HEK293 (cell line): ENCODE measurements at regions not wholly inside any gene's neighbourhood (a gene's known extent, or its start where the extent isn't known, plus 50 kb on each side); places are given as distances from the start of the nearest gene placed in this dataset.

Experiments
- ATF2 ChIP-seq: fragments of 450-650 bp; formaldehyde crosslinking; IDR thresholded peaks from 2 replicates; pipeline ENCODE4 v1.5.1; 2016; ENCODE audit warnings: missing biosample characterization, missing genetic modification characterization, low read depth
- CTCF ChIP-seq: fragments of 450-650 bp; formaldehyde crosslinking; IDR thresholded peaks from 2 replicates; pipeline ENCODE4 v1.5.1; 2016; ENCODE audit warnings: missing biosample characterization, missing genetic modification characterization
- FEZF1 ChIP-seq: fragments of 450-650 bp; formaldehyde crosslinking; IDR thresholded peaks from 2 replicates; pipeline ENCODE4 v1.5.1; 2016; ENCODE audit warnings: missing biosample characterization, missing genetic modification characterization
- GLI4 ChIP-seq: fragments of 450-650 bp; formaldehyde crosslinking; IDR thresholded peaks from 2 replicates; pipeline ENCODE4 v1.5.1; 2016; ENCODE audit warnings: missing biosample characterization, missing genetic modification characterization
- GLIS2 ChIP-seq: fragments of 450-650 bp; formaldehyde crosslinking; IDR thresholded peaks from 2 replicates; pipeline ENCODE4 v1.5.1; 2016; ENCODE audit warnings: missing biosample characterization, missing genetic modification characterization
- IKZF3 ChIP-seq: fragments of 450-650 bp; IDR thresholded peaks from 2 replicates; pipeline ENCODE4 v1.5.0; 2018; ENCODE audit warnings: missing biosample characterization, mild to moderate bottlenecking, missing genetic modification characterization, moderate library complexity
- KLF7 ChIP-seq: fragments of 450-650 bp; formaldehyde crosslinking; IDR thresholded peaks from 2 replicates; pipeline ENCODE4 v1.5.1; 2016; ENCODE audit warnings: missing biosample characterization, missing genetic modification characterization, borderline replicate concordance
- MZF1 ChIP-seq: fragments of 450-650 bp; formaldehyde crosslinking; IDR thresholded peaks from 2 replicates; pipeline ENCODE4 v1.5.1; 2017; ENCODE audit warnings: missing biosample characterization, missing genetic modification characterization, borderline replicate concordance
- PRDM2 ChIP-seq: fragments of 450-650 bp; formaldehyde crosslinking; IDR thresholded peaks from 2 replicates; pipeline ENCODE4 v1.5.1; 2016; ENCODE audit warnings: missing biosample characterization, missing genetic modification characterization, borderline replicate concordance
- ZBTB20 ChIP-seq: fragments of 450-650 bp; formaldehyde crosslinking; IDR thresholded peaks from 2 replicates; pipeline ENCODE4 v1.5.1; 2016; ENCODE audit warnings: missing biosample characterization, missing genetic modification characterization
- ZNF184 ChIP-seq: fragments of 450-650 bp; IDR thresholded peaks from 2 replicates; pipeline ENCODE4 v1.5.1; 2018; ENCODE audit warnings: missing biosample characterization, mild to moderate bottlenecking, missing genetic modification characterization
- ZNF350 ChIP-seq: fragments of 450-650 bp; formaldehyde crosslinking; IDR thresholded peaks from 2 replicates; pipeline ENCODE4 v1.5.0; 2017; ENCODE audit warnings: missing biosample characterization, mild to moderate bottlenecking, missing genetic modification characterization
- ZNF354C ChIP-seq: fragments of 450-650 bp; formaldehyde crosslinking; IDR thresholded peaks from 2 replicates; pipeline ENCODE4 v1.5.1; 2016; ENCODE audit warnings: missing biosample characterization, missing genetic modification characterization, low read depth, borderline replicate concordance
- ZNF366 ChIP-seq: fragments of 450-650 bp; formaldehyde crosslinking; conservative IDR thresholded peaks from 2 replicates; pipeline ENCODE4 v1.5.1; 2016; ENCODE audit warnings: missing biosample characterization, missing genetic modification characterization
- ZNF391 ChIP-seq: fragments of 450-650 bp; formaldehyde crosslinking; IDR thresholded peaks from 2 replicates; pipeline ENCODE4 v1.5.1; 2016; ENCODE audit warnings: low read depth, missing biosample characterization, missing genetic modification characterization, borderline replicate concordance
- ZNF48 ChIP-seq: fragments of 450-650 bp; formaldehyde crosslinking; IDR thresholded peaks from 2 replicates; pipeline ENCODE4 v1.5.1; 2016; ENCODE audit warnings: missing biosample characterization, missing genetic modification characterization
- ZNF600 ChIP-seq: fragments of 450-650 bp; formaldehyde crosslinking; IDR thresholded peaks from 2 replicates; pipeline ENCODE4 v1.5.1; 2016; ENCODE audit warnings: missing biosample characterization, missing genetic modification characterization
- ZNF677 ChIP-seq: fragments of 450-650 bp; IDR thresholded peaks from 2 replicates; pipeline ENCODE4 v1.5.0; 2018; ENCODE audit warnings: missing biosample characterization, mild to moderate bottlenecking, missing genetic modification characterization, moderate library complexity
- ZNF777 ChIP-seq: fragments of 450-650 bp; formaldehyde crosslinking; IDR thresholded peaks from 2 replicates; pipeline ENCODE4 v1.5.1; 2017; ENCODE audit warnings: missing biosample characterization, missing genetic modification characterization, borderline replicate concordance
- ZNF791 ChIP-seq: fragments of 450-650 bp; formaldehyde crosslinking; IDR thresholded peaks from 2 replicates; pipeline ENCODE4 v1.5.1; 2016; ENCODE audit warnings: missing biosample characterization, missing genetic modification characterization
- ZSCAN16 ChIP-seq: fragments of 450-650 bp; formaldehyde crosslinking; IDR thresholded peaks from 2 replicates; pipeline ENCODE4 v1.5.1; 2016; ENCODE audit warnings: missing biosample characterization, missing genetic modification characterization
- ZSCAN18 ChIP-seq: fragments of 450-650 bp; formaldehyde crosslinking; IDR thresholded peaks from 2 replicates; pipeline ENCODE4 v1.5.1; 2016; ENCODE audit warnings: missing biosample characterization, missing genetic modification characterization
- TF ChIP-seq, protein P1 (sequence below): fragments of 450-650 bp; IDR thresholded peaks from 2 replicates; pipeline ENCODE4 v1.5.1; 2018; ENCODE audit warnings: missing biosample characterization, mild to moderate bottlenecking, missing genetic modification characterization
- TF ChIP-seq, protein P2 (sequence below): fragments of 450-650 bp; formaldehyde crosslinking; IDR thresholded peaks from 2 replicates; pipeline ENCODE4 v1.5.1; 2017; ENCODE audit warnings: missing biosample characterization, missing genetic modification characterization
- TF ChIP-seq, protein P3 (sequence below): fragments of 450-650 bp; formaldehyde crosslinking; IDR thresholded peaks from 2 replicates; pipeline ENCODE4 v1.5.1; 2016; ENCODE audit warnings: missing biosample characterization, missing genetic modification characterization

GRCh38 chr9:81393985-81394811, 295.1 kb downstream of the TLE1 start (continued):
- TF ChIP-seq PRDM2 (tag by site-specific recombination), result no peak
- TF ChIP-seq MZF1 (tag by site-specific recombination), result peak; percentile 75; the same call in 1 of the 2 replicates
- TF ChIP-seq ZNF48 (tag by site-specific recombination), result no peak
- TF ChIP-seq ZNF677 (tag by site-specific recombination), result no peak
- no peak for TF ChIP-seq GLIS2
- no peak for TF ChIP-seq ZSCAN18 (tag by site-specific recombination)
- no peak for TF ChIP-seq GLI4
- TF ChIP-seq ZSCAN16 (tag by site-specific recombination), result no peak
- TF ChIP-seq ZBTB20 (tag by site-specific recombination), result no peak
- TF ChIP-seq, protein P1, sequence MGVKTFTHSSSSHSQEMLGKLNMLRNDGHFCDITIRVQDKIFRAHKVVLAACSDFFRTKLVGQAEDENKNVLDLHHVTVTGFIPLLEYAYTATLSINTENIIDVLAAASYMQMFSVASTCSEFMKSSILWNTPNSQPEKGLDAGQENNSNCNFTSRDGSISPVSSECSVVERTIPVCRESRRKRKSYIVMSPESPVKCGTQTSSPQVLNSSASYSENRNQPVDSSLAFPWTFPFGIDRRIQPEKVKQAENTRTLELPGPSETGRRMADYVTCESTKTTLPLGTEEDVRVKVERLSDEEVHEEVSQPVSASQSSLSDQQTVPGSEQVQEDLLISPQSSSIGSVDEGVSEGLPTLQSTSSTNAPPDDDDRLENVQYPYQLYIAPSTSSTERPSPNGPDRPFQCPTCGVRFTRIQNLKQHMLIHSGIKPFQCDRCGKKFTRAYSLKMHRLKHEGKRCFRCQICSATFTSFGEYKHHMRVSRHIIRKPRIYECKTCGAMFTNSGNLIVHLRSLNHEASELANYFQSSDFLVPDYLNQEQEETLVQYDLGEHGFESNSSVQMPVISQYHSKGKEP (tag by site-specific recombination), result peak; percentile 61; the same call in 1 of the 2 replicates
- no peak for TF ChIP-seq ZNF791 (tag by site-specific recombination)
- TF ChIP-seq, protein P2, sequence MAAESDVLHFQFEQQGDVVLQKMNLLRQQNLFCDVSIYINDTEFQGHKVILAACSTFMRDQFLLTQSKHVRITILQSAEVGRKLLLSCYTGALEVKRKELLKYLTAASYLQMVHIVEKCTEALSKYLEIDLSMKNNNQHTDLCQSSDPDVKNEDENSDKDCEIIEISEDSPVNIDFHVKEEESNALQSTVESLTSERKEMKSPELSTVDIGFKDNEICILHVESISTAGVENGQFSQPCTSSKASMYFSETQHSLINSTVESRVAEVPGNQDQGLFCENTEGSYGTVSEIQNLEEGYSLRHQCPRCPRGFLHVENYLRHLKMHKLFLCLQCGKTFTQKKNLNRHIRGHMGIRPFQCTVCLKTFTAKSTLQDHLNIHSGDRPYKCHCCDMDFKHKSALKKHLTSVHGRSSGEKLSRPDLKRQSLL (tag by site-specific recombination), result no peak
- no peak for TF ChIP-seq ZNF777
- peak; percentile 74 for TF ChIP-seq ATF2 (tag by site-specific recombination)
- no peak for TF ChIP-seq ZNF184 (tag by site-specific recombination)
- TF ChIP-seq ZNF366 (tag by site-specific recombination), result peak; percentile 45; the same call in 1 of the 2 replicates
- TF ChIP-seq CTCF (tag by site-specific recombination), result no peak
- TF ChIP-seq ZNF354C (tag by site-specific recombination), result no peak
- TF ChIP-seq IKZF3 (tag by site-specific recombination), result peak; percentile 34; the same call in 1 of the 2 replicates
- TF ChIP-seq, protein P3, sequence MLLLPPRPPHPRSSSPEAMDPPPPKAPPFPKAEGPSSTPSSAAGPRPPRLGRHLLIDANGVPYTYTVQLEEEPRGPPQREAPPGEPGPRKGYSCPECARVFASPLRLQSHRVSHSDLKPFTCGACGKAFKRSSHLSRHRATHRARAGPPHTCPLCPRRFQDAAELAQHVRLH (tag by site-specific recombination), result peak; percentile 89
- TF ChIP-seq ZNF391 (tag by site-specific recombination), result peak; percentile 27; the same call in 1 of the 2 replicates
- TF ChIP-seq ZNF350 (tag by site-specific recombination), result no peak
- no peak for TF ChIP-seq KLF7 (tag by site-specific recombination)
- TF ChIP-seq ZNF600 (tag by site-specific recombination), result no peak
- peak; percentile 94 for TF ChIP-seq FEZF1 (tag by site-specific recombination)
